Bone marrow (tissue), 2 donors: ENCODE measurements at regions not wholly inside any gene's neighbourhood (a gene's known extent, or its start where the extent isn't known, plus 50 kb on each side); places are given as distances from the start of the nearest gene placed in this dataset.

Source experiments
- DNase-seq, 2 donors: peaks; one replicate each; lab custom pipeline; 2025; lab: John Stamatoyannopoulos, UW

- no peak for DNase-seq
Observed at GRCh38 chr7:7118822-7119221, 63.5 kb upstream of the C1GALT1 start.

GRCh38 chr7:7119729-7120128 is 62.6 kb upstream of the C1GALT1 start:
- no peak for DNase-seq

GRCh38 chr7:7122033-7122478 is 60.3 kb upstream of the C1GALT1 start:
- no peak for DNase-seq

DNA sequence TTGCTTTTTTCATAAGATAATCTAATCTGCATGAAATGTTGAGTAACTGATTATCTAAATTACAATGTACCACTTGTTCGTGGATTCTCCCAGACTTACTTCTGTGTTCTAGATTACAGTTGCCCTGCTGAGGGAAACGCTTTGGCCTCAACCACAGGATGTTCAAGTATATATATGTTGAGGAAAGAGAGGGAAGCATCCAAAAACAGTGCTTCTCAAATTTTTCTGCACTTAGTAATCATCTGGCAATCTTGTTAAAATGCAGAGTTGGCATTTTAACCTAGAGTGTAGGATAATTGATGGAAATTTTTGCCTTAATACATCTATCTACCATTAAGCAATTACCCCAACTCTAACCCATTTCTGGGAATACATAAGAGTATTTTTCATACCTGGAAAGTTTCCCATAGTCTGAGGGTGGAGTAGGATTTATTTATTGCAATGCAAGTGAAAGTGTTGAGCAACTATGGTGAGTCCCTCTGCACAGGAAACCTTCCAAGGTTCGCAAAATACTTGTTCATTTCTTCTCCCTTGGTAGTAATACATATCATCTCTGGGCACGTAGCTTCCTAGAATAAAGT is 59.6 kb upstream of the C1GALT1 start:
- DNase-seq = no peak

DNA sequence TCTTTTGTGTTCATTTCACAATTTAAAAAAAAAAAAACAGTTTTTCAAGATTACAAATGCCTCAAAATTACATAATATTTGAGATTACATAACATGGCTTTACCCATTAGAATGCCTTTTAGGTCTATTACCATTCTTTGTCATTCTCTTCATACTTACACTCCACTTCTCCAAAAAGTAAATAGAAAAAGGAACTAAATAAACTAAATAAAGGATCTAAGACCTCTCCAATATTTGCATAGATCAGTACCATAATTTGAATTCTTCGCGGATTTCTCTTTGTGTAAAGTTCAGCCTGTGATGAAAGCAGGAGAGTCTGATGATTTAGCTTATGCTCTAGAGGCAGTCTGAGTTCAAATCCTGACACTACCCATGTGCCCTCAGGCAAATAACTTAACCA is 56.4 kb upstream of the C1GALT1 start:
- no peak for DNase-seq

GRCh38 chr7:7127773-7128172 is 54.6 kb upstream of the C1GALT1 start:
- DNase-seq = no peak

GRCh38 chr7:7129381-7129780 is 53.0 kb upstream of the C1GALT1 start:
- no peak for DNase-seq

DNA sequence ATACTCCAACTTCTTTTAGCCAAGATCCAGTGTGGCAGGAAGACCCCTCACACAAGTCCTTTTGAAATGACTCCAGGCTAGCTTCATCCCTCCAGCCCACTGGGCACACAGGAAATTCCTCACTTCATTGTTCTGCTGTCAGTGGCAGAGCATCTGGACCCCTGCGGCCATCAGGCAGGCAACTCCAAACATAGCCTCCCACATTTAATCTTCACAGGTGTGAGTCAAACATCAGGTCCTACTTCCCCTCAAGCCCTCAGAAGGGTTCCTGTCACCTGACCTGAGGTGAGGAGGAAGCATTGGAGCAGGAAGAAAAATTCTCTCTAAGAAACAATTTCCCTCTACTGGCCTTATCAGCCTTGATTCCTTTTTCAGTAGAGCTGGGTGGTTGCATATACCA is 51.1 kb upstream of the C1GALT1 start:
- DNase-seq = no peak
